OCI-LY7 (cell line): ENCODE measurements at regions not wholly inside any gene's neighbourhood (a gene's known extent, or its start where the extent isn't known, plus 50 kb on each side); places are given as distances from the start of the nearest gene placed in this dataset.

Experiments
- EZH2phosphoT487 ChIP-seq: fragments of 200-600 bp; sonication (generic); IDR thresholded peaks from 2 replicates; pipeline ENCODE4 v1.6.1; 2018; ENCODE audit warnings: low read depth, borderline replicate concordance, mild to moderate bottlenecking, mixed run types, antibody characterized with exemption, low read length, moderate library complexity, mixed read lengths
- TF ChIP-seq, protein P1 (sequence below): fragments of 200-600 bp; sonication (generic); conservative IDR thresholded peaks from 2 replicates; pipeline ENCODE4 v1.5.1; 2014; ENCODE audit warnings: mild to moderate bottlenecking, antibody characterized with exemption, low read length, moderate library complexity, mixed read lengths

DNA sequence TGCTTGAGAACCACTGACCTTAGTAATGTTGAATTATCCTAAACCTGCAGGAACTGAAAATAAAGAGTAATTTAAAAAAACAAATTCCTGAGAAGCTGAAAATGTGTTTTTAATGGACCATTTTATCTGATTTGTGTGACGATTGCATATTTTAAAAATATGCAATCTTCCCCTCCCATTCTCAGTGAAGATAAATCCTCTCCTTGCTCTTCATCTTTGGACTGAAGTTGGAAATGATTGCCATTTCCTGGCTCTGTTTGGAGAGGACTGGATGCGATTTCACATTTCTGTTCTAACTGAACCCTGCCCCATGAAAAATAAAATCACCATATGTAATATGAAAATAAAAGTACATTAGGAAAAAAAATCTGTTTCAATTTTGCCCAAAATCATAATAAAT is 216.3 kb downstream of the SLC6A15 start:
- TF ChIP-seq, protein P1, sequence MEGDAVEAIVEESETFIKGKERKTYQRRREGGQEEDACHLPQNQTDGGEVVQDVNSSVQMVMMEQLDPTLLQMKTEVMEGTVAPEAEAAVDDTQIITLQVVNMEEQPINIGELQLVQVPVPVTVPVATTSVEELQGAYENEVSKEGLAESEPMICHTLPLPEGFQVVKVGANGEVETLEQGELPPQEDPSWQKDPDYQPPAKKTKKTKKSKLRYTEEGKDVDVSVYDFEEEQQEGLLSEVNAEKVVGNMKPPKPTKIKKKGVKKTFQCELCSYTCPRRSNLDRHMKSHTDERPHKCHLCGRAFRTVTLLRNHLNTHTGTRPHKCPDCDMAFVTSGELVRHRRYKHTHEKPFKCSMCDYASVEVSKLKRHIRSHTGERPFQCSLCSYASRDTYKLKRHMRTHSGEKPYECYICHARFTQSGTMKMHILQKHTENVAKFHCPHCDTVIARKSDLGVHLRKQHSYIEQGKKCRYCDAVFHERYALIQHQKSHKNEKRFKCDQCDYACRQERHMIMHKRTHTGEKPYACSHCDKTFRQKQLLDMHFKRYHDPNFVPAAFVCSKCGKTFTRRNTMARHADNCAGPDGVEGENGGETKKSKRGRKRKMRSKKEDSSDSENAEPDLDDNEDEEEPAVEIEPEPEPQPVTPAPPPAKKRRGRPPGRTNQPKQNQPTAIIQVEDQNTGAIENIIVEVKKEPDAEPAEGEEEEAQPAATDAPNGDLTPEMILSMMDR: no peak
- no peak for TF ChIP-seq EZH2phosphoT487
